HPDE6-E6E7 (cell line): ENCODE measurements at regions not wholly inside any gene's neighbourhood (a gene's known extent, or its start where the extent isn't known, plus 50 kb on each side); places are given as distances from the start of the nearest gene placed in this dataset.
"Not testable (repeated sequence)": the region's sequence is repeated elsewhere in the genome, so short reads cannot be mapped to it uniquely, and the experiment has no call there.

ENCODE experiments used
- DNase-seq: peaks from one replicate; pipeline ENCODE4 v3.0.0; 2011; ENCODE audit warnings: missing footprints; ENCODE audit errors: extremely low spot score

DNA sequence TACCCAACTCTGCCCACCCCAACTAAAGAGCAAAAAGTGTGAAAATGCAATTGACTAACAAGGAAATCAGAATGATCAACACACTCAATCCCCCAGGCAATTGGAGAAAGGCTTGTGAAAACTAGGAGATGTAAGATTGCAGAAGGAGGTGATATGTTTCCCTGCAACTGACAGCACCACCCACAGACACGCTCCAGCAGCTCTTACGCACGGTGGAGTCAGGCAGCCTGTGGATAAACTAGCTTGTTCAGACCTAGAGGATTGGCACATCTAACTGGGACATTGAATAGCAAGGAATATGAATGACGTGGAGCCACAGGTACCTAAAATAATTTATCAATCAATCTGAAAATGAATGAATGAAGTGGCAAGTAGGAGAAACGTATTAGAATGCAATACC is 125.7 kb upstream of the MYO3A start:
- no peak for DNase-seq

DNA sequence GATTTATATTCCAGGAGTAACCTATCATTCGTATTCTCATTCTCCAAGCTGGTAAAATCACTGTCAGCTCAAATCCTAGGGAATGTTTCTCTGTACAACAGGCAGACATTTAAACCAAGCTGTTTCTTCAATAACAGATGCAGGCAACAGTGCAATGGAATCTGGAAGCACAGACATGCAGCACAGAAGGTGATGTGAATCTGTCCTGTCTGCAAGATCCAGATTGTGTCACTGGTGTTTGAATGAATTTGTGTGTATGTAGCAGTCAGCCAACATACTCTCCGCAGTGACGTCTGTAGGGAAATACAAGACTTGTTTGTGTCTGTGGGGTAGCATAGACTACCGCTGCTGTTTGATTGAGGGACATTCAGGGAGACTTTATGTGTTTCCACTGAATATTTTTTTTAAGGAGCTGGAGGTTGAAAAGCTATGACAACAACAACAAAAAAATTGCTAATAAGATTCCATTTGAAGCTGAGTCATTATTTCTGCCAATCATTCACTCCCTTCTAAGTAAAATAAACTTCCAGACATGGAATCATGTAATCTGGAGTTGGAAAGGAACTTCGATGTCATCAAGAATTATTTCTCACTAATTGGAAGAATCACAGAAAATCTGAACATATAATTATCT is 122.9 kb upstream of the MYO3A start:
- no peak for DNase-seq

DNA sequence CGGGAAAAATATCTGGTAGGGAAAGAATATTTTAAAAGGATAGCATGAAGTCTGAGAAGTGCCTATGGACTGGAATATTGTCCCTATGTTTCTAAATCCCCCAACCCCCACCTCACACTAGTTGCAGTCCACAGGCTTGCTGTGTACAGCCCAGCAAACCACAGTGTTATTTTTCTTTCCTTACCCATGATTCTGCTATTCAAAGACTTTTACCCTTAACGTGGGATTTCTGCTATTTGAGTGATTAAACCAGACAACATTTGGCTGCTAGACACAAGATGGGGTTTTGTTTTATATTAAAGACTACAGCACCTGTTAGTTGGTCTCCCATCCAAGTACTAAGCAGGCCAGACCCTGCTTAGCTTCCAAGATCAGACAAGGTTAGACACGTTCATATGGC is 120.5 kb upstream of the MYO3A start:
- DNase-seq = no peak

DNA sequence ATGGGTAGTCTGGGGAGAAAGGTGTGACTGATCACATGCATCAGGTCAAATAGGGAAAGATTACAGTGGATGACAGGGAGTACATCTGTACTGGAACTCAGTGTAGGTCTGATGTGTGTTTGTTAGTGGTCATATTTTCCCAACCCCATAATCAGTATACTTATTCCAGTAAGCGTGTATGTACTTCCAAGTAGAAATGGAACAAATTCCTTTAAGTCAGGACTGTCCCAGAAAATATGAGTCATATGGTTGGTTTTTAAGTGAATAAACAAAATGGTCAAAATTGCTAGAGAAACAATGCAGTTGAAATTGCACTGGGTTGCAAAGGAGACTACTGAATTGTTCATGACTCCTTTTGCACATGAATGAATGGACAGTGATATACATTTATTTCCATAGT is 118.8 kb upstream of the MYO3A start:
- no peak for DNase-seq

DNA sequence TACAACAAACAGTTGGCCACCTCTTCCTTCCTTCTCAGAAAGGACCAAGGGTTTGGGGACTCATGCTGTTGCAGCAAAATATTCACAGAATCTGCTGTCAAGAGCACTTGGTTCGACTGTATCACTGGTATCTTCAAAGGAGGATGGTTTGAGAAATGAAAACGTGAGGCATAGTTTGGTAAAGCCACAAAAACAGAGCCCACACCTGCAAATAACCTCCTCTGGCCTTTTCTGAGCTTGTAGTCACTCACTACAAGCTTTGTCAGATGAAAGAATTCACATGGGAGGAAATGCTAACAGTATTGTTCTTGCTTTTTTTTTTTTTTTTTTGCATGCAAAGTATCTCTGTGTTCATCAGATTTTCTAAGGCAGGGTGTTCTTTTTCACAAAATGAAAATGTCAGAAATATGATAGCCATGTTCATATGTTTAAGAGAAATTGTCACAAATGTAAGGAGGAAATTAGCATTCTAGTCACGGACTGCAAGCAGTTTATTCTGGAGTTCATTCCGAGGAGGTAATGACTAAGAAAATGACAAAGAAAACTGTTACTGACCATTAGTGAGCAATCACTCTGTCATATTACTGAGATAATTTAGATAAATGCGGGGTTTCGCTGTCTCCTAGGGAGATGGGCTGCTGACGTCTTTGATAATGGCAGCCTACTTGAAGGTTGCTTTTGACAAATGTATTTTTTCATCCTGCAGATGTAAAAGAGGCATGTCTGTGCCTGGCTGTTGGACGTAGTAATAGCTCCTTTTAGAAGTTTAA is 117.8 kb upstream of the MYO3A start:
- no peak for DNase-seq

DNA sequence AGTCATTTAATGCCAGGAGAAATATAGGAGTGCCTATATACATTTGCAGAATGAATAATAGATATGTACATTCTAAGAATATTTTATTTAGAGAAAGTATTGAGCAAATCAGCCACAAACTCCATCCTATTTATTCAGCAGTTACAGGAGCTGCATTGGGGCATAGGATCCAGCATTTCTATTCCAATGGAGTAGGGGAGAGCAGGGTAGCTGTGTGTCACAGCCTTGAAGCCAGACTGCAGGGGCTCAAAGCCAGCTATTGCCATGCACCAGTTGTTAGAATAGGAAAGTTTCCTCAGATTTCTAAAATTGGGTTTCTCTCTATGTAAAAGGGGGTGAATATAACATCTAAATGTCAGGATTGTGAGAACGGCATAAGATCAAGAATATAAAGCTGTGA is 116.8 kb upstream of the MYO3A start:
- no peak for DNase-seq

DNA sequence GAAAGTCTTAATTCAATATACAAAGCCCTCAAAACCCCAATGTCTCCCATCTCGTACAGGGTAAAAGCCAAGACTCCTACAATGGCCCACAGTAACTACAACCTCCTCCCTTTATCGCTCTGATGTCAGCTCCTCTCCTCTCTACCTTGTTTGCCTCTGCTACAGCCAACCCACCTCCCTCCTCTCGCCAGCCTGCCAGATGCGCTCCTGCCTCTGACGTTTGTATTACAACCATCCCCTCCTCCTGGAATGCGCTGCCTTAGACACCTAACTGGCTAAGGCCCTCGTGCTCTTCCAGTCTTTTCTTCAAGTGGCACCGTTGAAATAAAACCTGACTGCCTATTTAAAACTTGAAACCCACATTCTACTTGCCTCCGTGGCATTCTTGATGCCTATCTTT is 115.3 kb upstream of the MYO3A start:
- no peak for DNase-seq

DNA sequence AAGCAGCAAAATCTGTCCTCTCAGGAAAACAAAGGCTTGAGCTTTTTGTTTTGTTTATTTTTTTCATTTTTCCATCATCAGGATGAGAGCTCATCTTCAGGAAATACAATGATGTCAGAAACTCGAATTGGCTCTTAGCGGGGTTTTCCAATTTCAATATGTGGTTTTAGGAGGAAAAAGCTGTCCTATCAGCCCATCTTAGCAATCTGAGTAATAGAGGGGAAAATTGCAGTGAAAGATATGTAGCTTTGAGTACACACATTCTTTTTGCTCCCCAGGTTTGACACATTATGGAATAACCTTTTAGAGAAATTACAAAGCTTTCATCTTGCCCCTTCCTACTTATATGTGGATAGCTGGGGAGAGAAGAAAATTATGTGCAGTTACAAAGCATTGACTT is 113.6 kb upstream of the MYO3A start:
- DNase-seq = no peak

DNA sequence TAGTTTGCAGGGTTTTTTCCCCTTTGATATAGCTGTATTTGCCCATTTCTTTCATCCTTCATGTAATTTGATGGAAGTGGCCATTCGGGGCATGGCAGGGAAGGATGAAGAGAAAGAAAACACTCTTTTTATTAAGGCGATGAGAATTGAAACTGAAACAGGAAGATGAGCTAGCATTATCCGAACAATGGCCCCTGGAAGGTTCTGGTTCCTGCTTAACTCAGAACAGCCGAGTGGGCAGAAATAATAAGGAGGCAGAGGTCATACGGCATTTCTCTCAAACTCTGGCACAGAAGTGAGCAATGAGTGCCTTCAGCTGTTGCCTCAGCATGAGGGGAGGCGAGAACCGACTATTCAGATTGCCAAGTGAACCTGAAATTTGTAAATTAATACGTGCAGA is 113.2 kb upstream of the MYO3A start:
- no peak for DNase-seq

DNA sequence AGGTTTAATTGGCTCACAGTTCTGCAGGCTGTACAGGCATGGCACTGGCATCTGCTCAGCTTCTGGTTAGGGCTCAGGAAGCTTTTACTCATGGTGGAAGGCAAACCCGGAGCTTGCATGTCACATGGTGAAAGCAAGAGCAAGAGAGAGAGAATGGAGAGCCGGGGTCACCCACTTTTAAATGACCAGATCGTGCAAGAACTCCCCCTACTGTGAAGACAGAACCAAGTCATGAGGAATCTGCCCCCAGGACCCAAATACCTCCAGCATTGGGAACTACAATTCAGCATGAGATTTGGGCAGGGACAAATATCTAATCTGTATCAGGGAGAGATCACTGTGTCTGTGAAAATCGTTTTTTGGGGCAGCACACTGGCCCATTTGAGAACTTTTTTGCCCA is 110.0 kb upstream of the MYO3A start:
- DNase-seq = no peak

DNA sequence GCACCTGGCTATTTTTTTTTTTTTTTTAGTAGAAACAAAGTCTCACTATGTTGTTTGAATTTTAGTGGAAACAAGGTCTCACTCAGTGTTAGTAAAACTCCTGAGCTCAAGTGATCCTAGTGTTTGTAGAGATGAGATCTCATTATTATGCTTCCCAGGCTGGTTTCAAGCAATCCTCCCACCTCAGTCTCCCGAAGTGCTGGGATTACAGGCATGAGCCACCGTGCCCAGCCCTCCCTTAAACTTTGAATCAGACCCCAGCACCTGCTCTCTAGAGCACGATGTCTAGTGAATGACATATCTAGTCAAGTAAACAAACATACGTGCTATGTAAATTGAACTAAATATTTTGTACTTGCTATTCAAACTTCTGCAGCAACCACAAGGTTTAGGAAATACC is 105.6 kb upstream of the MYO3A start:
- no peak for DNase-seq

DNA sequence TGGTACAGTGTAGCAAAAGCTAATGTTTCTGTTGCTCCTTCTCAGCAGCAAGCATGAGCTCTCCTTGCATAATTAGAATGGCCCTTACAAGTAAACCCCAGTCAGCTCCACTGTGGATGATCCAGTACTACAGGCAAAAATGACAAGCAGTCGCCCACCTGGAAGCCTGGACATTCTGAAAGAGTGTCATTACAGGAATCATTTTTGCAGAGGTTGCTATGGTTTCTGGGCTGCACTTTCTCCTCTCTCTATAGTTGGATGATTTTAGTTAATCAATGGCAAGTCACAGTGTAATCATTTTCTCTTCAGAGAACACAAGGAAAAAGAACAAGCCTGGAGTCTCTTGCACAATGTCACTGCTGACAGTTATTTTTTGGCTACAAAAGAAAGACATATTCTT is 102.9 kb upstream of the MYO3A start:
- no peak for DNase-seq

DNA sequence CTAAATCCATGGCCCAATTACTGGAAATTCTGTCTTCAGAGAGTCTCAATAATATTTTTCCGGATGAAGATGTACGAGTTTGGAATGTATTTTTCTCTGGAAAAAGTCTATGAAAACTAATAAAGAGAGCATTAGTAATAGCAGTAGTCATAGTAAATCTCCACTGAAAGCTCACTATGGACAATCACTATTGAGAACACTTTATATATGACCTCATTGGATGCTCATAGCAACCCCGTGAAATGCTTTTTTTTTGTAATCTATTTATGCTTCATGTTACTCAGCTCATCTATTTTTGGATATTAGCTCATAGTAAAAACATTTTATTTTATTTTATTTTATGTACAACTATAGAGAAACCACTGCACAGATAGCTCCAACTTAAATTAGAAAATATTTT is 94.3 kb upstream of the MYO3A start:
- DNase-seq = no peak

DNA sequence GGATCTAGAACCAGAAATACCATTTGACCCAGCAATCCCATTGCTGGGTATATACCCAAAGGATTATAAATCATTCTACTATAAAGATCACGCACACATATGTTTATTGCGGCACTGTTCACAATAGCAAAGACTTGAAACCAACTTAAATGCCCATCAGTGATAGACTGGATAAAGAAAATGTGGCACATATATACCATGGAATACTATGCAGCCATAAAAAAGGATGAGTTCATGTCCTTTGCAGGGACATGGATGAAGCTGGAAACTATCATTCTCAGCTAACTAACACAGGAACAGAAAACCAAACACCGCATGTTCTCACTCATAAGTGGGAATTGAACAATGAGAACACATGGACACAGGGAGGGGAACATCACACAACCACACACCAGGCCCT is 93.2 kb upstream of the MYO3A start:
- DNase-seq = not testable (repeated sequence)

DNA sequence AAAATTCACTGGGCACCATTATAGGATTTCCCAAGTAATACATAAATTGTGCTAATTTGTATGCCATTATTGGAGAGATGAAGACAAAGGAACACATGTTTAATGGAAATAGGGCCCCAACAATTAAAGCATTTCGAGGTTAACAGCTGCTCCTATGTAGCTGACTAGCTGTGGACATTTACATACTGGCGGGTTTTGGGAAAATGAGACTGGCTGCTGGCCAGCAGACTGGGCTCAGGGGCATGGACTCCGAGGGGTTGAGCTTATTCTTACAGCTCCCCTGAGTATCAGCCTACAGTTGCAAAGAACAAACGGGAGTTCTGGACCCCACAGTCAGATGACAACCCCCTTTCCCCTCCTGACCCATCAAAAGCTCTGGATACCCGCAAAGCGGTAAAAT is 91.9 kb upstream of the MYO3A start:
- no peak for DNase-seq

DNA sequence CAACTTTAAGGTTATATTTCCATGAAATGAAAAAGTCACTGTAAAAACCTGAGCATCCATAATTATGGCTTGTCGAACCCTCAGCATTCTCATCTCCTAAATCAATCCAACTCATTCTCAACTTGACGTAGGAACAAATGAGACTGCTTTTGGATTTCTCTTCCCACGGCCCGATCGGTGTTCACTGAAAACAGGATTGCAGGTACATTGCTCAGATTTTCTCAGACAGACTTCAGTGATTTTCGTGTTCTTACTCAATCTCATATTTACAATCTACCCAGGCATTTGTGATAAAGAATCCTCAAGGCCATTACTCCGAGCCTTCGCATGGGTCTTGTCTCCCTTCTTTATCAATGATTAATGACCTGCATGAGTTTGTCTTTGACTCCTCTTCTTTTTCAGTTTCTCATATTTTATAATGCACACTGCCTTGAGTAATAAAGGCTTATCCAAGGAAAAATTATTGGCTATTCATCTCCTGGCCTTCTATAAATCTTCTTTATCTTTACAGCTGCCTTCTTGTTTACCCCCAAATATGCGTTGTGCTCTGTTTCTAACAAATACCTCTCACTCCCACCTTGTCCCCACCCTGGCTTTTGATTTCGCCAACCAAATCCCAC is 90.4 kb upstream of the MYO3A start:
- no peak for DNase-seq

DNA sequence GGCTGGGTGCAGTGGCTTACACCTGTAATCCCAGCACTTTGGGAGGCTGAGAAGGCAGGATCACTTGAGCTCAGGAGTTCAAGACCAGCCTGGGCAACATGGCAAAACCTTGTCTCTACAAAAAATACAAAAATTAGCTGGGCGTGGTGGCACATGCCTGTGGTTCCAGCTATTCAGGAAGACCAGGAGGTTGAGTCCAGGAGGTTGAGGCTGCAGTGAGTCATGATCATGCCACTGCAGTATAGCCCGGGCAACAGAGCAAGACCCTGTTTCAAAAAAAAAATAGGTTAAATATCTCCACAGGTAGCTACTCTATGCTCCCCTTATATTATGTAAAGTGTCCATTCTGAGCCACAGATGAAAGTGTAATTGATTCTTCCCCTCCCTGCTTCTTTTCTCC is 89.3 kb upstream of the MYO3A start:
- not testable (repeated sequence) for DNase-seq

DNA sequence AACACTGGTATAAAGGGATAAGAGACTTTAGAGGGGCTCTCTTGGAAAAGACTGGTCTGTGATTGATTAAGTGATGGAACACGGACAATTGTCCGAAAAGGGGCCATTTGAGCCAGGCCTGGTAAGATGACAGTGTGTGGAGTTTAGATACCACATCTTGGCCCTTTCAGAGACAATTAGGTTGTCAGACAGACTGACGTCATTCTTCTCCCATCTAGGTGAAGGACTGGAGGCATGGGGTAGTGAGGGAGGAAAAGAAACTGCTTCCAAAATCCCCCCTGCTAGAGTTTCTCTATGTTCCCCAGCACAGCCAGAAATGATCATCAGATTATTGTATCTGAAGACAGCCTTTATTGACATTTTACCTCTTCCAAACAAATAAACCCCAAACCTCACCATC is 84.8 kb upstream of the MYO3A start:
- no peak for DNase-seq

DNA sequence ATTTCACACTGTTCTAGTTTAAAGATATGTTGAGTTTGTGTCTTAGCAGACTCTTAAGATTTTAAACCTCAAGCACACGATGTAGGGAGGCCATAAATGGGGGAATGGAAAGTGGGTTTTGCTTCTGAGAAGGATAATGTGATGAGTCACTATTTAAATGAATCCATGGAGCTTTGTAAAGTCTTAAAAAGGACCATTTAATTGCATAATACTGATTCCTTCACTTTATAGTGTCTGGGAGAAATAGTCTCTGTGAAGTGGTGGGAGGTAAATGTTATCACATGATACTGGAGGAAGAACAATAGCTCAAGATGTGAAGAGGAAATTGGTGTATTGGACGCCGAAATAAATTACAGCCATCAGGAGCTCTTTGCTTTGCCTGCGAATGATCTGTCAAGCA is 84.0 kb upstream of the MYO3A start:
- DNase-seq = no peak

DNA sequence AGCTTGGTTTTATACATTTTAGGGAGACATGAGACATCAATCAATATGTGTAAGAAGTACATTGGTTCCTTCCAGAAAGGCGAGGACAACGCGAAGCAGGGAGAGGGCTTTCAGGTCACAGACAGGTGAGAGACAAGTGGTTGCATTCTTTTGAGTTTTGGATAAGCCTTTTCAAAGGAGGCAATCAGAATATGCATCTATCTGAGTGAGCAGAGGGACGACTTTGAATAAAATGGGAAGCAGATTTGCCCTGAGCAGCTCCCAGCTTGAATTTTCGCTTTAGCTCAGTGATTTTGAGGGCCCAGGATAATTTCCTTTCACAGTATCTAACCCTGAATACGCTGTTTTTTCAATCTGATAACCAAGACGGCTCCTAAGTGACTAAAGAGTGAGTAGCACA is 82.5 kb upstream of the MYO3A start:
- no peak for DNase-seq

DNA sequence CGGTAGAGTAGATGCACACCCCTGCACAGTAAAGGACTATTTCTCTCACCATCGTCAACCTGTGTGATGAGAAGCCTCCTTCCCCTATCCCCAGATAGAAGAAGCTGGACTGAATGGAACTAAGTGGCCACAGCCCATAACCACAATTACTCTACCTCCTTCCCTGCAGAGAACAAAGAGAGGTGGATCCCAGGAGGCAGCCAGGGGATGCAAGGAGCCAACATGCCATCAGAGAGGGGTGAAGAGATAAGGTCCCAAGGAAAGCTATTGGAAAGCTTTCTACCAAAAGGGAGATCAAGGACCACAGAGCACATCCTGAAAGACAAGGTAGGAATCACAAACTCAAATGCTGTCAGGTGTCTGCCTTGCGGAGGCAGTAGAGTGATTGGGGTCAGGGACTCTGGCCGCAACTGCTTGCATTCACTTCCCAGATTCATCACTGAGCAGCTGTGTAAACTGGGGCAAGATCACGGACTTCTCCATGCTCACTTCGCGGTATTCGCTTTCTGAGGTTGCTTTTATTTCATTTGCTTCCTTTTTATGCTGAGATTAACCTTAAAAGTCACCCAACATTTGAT is 81.6 kb upstream of the MYO3A start:
- DNase-seq = no peak

DNA sequence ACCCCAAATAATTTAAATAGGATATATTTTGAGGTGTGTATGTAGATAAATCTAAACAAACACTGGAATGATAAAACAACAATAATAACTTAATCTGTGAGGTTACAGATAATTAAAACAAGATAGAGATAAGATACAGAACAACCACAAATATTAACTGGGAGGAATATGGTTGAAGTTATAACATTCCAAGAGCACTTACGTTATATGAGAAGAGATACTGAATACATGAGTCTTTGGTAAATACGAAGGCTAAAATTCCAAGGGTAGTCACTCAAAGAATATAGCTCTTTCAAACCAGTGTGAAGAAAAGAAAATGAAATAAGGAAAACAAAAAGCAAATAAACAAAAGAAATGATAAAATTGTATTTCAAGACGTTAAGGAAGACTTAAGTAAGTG is 76.0 kb upstream of the MYO3A start:
- no peak for DNase-seq

DNA sequence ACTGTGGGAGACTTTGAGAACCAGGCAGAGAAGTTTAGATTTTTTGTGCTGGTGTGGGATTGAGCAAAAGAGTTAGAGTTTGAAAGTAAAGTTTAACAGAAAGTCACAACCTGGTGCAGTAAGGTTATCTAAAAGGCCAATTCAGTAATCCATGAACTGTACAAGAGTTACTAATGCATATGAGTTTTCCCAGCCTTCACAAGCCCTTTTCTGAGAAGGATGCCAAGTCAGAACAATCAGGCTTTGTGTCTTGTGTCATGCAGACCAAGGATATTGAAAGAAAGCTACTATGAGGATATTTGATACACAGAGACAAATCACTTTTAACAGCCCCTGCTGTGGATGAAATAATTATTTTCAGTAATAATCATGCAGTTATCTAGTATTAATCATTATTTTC is 68.8 kb upstream of the MYO3A start:
- no peak for DNase-seq
